Stimulated activated CD4-positive, alpha-beta T cell treated with anti-CD3 and anti-CD28 coated beads, Interleukin-1b, Interleukin-23, amount 100 ng/mL, for 48 hours (primary cell): ENCODE measurements at regions not wholly inside any gene's neighbourhood (a gene's known extent, or its start where the extent isn't known, plus 50 kb on each side); places are given as distances from the start of the nearest gene placed in this dataset.
"Not testable (repeated sequence)": the region's sequence is repeated elsewhere in the genome, so short reads cannot be mapped to it uniquely, and the experiment has no call there.

ENCODE experiments used
- DNase-seq: peaks from one replicate; pipeline ENCODE4 v3.0.0-alpha.2; 2020

- no peak for DNase-seq
These were observed 54.7 kb upstream of the ARSJ start for GRCh38 chr4:114034189-114034588.

DNA sequence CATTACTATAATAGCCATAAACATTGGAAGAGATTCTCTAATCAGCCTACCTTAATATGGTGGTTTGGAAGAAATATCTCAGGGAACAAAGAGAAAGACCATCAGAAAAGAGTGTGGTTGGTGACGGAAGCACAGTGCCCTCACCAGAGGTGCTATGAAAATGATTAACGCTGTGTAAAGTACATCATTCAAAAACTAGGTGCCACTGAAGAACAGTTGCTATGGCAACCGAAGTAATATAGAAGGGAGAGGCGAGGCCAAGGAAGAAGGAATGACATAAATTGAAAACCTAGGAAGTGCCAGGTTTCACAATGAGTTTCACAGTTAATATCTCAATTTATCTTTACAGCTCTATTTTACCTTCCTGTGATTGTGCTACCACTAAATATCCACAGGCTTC lies 57.0 kb upstream of the ARSJ start:
- DNase-seq = no peak

DNA sequence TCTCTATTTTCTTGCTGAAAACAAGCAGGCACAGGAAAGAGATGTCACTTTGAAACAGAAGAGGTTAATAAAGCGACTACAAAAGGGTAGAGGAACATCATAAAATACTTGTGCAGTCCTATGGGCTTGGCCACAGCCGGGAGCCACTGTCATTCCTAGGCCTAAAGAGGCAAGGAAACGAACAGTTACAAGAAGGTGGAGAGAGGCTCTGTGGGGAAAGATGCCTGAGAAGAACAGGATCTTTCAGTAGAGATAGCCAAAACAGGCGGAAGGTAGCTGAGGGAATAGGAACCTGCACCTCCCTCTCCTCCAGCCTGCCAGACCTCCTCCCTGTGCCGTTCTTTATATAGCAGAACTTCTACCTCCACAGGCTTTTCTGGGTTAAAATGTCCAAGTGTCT lies 57.4 kb upstream of the ARSJ start:
- DNase-seq = no peak

- no peak for DNase-seq
These were observed 58.5 kb upstream of the ARSJ start for GRCh38 chr4:114037988-114038387.

GRCh38 chr4:114038762-114039387 lies 59.4 kb upstream of the ARSJ start:
- no peak for DNase-seq

- DNase-seq = no peak
These were observed 61.1 kb upstream of the ARSJ start for GRCh38 chr4:114040319-114041116.

GRCh38 chr4:114041117-114041475 lies 61.6 kb upstream of the ARSJ start:
- no peak for DNase-seq

- DNase-seq = no peak
These were observed 63.7 kb upstream of the ARSJ start for GRCh38 chr4:114043116-114043515.

DNA sequence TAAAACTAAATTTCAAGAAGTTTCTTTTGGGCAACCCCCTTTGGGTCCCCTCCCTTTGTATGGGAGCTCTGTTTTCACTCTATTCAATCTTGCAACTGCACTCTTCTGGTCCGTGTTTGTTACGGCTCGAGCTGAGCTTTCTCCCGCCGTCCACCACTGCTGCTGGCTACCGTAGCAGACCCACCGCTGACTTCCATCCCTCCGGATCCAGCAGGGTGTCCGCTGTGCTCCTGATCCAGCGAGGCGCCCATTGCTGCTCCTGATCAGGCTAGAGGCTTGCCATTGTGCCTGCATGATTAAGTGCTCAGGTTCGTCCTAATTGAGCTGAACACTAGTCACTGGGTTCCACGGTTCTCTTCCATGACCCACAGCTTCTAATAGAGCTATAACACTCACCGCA lies 64.9 kb upstream of the ARSJ start:
- not testable (repeated sequence) for DNase-seq

DNA sequence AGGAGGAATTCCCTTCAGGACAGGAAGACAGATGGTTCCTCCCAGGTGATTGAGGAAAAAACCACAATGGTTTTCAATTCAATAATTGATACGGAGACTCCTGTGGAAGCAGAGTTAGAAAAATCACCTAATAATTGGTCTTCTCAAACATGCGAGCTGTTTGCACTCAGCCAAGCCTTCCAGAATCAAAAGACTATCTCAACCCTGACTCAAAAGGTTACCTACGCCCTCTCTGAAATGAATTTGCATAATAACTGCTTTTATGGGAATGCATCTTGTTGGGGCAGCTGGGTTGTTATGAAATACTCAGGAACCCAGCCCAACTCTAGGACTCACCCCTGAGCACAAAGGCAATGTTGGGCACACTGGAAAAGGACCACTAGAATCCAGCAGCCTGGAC lies 66.9 kb upstream of the ARSJ start:
- no peak for DNase-seq

GRCh38 chr4:114048154-114048553 lies 68.7 kb upstream of the ARSJ start:
- not testable (repeated sequence) for DNase-seq

DNA sequence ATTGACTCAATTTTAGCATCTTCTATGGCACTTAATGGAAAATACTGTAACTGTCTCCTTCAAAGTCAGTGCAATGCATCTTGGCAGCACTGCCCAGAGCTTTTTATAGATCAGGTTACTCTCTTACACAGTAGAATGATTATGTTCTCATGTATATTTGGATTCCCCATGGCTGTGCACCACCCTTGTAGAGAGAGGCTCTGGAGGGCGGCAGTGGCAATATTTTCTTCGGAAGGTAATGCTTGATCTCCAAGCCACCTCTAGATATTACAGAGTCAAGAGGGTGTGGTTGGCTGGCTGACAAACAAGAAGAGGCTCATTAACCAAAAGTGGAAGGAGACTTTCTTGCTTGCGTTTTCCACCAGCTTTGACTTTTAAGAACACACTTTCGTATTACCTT lies 72.8 kb upstream of the ARSJ start:
- no peak for DNase-seq

DNA sequence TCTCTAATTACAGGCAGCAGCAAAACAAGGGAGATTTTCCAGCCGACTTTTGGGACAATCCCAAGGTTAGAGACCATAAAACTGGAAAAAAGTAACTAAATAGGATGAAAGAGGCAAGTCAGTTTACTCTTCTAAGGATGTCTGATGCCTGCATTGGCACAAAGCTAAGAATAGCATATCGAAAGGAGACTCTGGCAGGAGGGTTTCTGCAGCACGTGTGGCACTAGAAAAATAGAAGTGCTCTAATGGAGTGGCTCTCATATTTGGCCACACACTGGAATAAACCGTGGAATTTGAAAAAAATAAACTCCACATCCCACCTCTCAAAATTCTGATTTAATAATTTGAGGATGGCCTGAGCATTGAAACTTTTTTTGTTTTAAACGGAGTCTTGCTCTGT lies 77.2 kb upstream of the ARSJ start:
- DNase-seq = no peak

GRCh38 chr4:114057746-114058145 lies 78.3 kb upstream of the ARSJ start:
- DNase-seq = no peak

DNA sequence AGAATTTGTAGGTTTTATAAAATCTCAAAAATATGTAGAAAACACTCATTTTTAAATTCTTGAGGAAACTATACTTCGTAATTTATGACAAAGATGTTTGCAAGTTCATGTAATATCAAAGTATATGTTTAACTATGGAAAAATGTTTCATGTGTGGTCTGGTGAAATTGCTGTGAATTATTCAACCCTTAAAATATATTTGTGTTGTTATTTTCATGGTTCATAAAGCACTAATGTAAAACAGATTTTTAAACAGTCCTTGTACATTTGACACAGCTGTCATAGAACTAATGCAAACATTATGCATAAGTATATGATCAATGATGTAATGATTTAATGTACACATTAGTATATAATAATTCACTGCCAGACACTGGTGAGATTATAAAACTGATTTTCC lies 83.1 kb upstream of the ARSJ start:
- DNase-seq = no peak

DNA sequence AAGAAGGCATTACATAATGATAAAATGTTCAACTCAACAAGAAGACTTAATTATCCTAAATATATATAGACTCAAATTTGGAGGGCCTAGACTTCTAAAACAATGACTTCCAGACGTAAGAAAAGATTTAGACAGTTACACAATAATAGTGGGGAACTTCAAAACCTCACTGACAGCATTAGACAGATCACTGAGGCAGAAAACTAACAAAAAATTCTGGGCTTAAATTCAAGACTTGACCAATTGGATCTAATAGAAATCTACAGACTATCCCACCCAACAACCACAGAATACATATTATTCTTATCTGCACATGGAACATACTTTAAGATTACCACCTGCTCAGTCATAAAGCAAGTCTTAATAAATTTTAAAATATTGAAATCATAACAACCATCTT lies 93.3 kb upstream of the ARSJ start:
- no peak for DNase-seq

DNA sequence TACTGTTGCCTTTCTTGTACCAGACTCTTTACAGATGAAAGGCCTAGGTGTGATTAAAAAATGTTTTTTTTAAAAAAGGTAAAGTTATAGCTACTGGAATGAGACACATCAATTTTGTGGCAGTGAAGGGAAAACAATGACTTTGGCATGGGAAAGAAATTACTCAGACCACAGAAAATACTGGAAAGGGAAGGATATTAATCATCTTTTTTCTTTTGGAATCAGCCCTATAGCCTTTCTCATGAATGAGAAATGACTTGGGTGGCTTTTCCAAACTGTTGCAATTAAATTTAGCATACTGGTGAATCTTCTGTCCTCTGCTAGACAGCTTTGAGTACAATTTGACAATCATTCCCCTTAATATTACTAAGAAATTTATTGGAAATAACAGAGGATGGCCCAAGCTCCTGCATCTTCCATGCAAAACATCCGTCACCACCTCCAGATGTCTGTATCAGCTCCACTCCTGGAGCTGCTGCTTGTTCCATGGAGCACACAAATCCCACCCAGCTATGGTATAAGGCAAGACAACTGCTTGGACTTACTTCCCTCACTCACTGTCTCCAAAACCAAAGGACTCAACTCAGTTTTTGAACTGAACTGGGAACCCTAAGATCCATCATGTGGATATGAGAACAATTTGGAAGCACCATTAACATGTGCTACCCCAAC lies 97.6 kb upstream of the ARSJ start:
- DNase-seq = no peak

- DNase-seq = no peak
These were observed 98.2 kb upstream of the ARSJ start for GRCh38 chr4:114077610-114078009.

- no peak for DNase-seq
These were observed 99.2 kb upstream of the ARSJ start for GRCh38 chr4:114078636-114079035.

GRCh38 chr4:114081783-114082182 lies 102.3 kb upstream of the ARSJ start:
- DNase-seq = no peak

DNA sequence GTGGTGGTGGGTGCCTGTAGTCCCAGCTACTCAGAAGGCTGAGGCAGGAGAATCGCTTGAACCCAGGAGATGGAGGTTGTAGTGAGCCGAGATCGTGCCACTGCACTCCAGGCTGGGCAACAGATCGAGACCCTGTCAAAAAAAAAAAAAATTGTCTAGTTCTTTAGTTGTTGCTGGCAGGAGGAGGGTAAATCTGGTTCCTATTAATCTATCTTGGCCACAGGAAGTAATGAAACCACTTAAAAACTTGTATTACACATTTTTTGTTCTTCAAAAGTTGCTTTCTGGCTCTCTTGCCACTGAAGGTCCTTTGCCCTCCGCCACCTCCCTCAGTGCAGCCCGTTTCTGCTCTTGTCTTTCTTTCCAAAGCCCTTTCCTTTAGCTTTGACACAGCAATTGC lies 102.9 kb upstream of the ARSJ start:
- no peak for DNase-seq

- no peak for DNase-seq
These were observed 106.3 kb upstream of the ARSJ start for GRCh38 chr4:114085611-114086345.

DNA sequence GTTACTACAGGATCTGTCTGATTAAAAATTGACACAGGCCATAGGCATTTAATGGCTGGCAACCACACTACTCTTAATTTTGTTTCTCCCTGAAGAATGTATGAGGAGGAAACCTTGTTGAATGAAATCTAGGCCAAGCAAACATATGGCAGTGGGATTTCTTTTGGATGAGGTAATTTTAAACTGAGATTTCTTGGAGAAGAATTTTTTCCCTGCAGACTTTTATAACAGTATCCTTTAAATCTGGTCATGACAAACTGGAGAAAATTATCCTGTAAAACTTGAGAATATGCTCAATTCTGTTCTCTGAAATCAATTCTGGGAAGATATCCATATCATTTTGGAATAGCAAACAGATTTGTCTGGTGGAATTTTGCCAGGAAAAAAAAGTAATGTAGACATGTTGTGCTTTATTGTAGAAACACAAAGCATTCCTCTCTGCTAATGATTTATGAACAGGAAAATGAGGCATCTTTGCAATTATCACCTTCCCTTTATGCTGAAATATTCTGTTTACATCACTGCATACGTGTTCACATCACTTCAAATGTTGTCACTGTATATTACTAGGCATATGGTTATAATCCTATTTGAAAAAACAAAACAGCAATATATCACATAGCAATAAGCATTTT lies 108.3 kb upstream of the ARSJ start:
- DNase-seq = no peak
